IPS DF 4.7 (cell line): ENCODE measurements at regions not wholly inside any gene's neighbourhood (a gene's known extent, or its start where the extent isn't known, plus 50 kb on each side); places are given as distances from the start of the nearest gene placed in this dataset.

Experiments
- DNase-seq: peaks from one replicate; pipeline ENCODE4 v3.0.0-alpha.2; 2013; ENCODE audit warnings: low spot score; ENCODE audit errors: extremely low read depth

DNA sequence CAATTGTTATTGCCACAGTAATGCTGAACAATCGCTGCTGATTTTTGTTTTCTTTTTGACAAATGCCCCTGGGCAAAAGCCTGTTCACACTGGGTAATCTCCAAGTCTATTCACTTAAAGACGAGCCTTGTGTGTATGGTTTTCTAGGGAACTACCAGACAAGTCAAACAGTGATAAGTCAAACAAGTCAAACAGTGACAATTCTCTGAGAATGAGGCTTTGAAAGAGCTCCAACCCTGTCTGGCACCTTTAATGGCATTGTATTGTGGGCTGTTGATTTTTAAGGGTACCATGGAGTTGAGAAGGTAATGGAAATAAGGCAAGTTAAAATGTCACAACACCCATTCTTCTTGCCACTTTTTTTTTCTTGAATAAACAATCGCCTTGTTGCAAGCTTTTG lies 59.4 kb upstream of the TMC3 start:
- DNase-seq = no peak

DNA sequence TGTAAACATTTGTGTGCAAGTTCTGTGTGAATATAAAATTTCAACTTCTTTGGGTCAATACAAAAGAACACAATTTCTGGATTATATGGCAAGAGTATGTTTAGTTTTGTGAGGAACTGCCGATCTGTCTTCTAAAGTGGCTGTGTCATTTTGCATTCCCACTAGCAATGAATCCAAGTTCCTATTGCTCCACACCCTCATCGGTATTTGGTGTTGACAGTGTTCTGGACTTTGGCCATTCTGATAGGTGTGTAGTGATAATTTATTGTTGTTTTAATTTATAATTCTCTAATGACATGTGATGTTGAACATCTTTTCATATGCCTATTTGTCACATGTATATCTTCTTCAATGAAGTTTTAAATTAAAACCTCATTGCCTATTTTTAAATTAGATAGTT lies 58.2 kb upstream of the TMC3 start:
- no peak for DNase-seq

DNA sequence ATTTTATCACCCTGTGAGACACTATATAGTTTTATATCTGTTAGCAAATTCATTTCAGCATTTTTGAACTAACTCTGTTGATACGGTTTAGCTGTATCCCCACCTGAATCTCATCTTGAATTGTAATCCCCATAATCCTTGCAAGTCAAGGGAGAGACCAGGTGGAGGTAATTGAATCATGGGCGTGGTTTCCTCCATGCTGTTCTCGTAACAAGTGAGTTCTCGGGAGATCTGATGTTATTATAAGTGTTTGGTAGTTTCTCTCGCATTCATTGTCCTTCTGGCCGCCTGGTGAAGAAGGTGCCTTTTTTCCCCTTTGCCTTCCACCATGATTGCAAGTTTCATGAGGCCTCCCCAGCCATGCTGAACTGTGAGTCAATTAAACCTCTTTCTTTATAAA lies 53.2 kb upstream of the TMC3 start:
- DNase-seq = no peak

DNA sequence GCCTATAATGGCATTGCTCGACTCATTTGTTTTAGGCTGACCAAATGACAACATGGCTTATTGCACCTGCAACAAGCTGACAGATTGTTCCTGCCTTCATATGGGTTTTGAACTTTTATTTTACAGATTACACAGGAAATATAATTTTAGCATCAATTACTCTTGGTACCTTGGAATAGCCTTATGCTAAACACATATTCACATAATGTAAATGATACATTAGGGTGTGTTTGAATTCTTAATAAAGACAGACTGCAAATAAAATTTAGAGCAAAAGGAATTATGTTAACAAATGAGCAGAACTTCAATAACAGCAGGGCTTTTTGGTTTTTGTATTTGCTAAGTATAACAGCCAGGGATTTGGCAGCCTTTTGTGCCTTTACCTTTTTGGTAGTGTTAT lies 51.9 kb upstream of the TMC3 start:
- no peak for DNase-seq
